Mammary epithelial cell (primary cell): ENCODE measurements at regions not wholly inside any gene's neighbourhood (a gene's known extent, or its start where the extent isn't known, plus 50 kb on each side); places are given as distances from the start of the nearest gene placed in this dataset.

Experiments used
- CTCF ChIP-seq, 2 donors: IDR thresholded peaks in 1 of 2; conservative IDR thresholded peaks in 1 of 2; 2 replicates each; pipeline ENCODE4 v1.5.1; 2011 to 2012; ENCODE audit warnings: inconsistent platforms in 2 of 2, low read length in 2 of 2, mild to moderate bottlenecking in 2 of 2, control low read depth in 1 of 2, low read depth in 1 of 2; ENCODE audit not compliant: insufficient read depth in 1 of 2; ENCODE audit errors: extremely low read depth in 1 of 2
- EZH2 ChIP-seq: IDR thresholded peaks from 2 replicates; pipeline ENCODE4 v1.6.1; 2012; ENCODE audit warnings: low read length, inconsistent platforms, borderline replicate concordance

- TF ChIP-seq CTCF (conservative IDR thresholded peaks at IDR 0.05 in 1 of 2, IDR thresholded peaks at IDR 0.05 in 1 of 2; ENCODE audit: extremely low read depth in 1 of 2, insufficient read depth in 1 of 2, low read depth in 1 of 2, low read length in 2 of 2) (no peak), EZH2 (no peak)
Measured at GRCh38 chr4:104044369-104044768, 324.6 kb upstream of the TACR3 start.
